ENCODE measurements at regions not wholly inside any gene's neighbourhood (a gene's known extent, or its start where the extent isn't known, plus 50 kb on each side); places are given as distances from the start of the nearest gene placed in this dataset.
"Not testable (repeated sequence)": the region's sequence is repeated elsewhere in the genome, so short reads cannot be mapped to it uniquely, and the experiment has no call there.

DNA sequence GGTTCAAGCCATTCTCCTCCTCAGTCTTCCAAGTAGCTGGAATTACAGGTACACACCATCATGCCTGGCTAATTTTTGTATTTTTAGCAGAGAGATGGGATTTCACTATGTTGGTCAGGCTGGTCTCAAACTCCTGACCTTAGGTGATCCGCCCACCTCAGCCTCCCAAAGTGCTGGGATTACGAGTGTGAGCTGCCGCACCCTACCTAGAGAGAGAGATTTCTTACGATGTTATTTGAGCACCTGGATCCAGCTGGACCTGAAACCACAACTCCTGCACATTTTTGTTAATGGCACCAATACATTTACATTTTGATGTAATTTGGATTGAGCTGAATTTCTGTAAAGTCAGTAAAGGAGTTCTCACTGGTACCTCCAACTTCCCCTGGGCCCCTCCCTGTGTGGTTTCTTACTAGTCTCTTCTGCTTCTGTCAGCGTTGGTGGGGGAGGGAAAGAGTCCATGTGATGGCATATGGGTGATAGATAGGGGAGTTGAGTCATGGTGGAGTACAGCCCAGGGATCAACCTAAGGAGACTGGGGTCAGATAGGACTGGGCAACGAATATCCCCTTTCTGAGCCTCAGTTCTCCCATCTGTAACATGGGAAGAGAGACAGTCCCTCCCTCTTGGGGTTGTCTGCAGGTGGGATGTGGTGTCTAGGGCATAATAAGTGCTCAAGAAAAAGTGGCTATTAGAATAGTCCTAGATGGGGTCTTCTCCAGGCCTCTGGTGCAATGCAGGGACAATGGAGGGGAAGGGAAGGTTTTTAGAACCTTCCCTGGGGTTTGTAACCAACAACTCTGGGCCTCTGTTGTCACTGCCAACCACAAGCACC, 83.3 kb upstream of the MED13L start:
- DNase-seq (ENCODE audit: low read depth in 3 of 3, low spot score in 1 of 3), result no peak

- DNase-seq (ENCODE audit: low read depth in 3 of 3, low spot score in 1 of 3), result no peak
These were observed 84.1 kb upstream of the MED13L start for GRCh38 chr12:116361414-116362223.

DNA sequence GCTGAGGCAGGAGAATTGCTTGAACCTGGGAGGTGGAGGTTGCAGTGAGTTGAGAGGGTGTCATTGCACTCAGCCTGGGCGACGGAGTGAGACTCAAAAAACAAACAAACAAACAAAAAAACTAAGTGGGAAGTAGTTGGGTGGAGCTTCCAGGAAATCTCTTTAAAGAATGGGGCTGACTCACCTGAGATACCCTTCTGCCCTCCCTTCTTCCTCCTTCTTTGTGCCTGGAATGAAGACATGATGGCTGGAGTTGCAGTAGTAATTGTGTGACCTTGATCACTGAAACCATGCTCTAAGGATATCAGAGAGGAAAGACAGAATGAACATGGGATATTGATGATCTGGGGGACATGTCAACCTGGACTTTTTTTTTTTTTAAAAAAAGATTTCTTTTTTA, 87.6 kb upstream of the MED13L start:
- no peak for DNase-seq (ENCODE audit: low read depth in 3 of 3, low spot score in 1 of 3)

DNA sequence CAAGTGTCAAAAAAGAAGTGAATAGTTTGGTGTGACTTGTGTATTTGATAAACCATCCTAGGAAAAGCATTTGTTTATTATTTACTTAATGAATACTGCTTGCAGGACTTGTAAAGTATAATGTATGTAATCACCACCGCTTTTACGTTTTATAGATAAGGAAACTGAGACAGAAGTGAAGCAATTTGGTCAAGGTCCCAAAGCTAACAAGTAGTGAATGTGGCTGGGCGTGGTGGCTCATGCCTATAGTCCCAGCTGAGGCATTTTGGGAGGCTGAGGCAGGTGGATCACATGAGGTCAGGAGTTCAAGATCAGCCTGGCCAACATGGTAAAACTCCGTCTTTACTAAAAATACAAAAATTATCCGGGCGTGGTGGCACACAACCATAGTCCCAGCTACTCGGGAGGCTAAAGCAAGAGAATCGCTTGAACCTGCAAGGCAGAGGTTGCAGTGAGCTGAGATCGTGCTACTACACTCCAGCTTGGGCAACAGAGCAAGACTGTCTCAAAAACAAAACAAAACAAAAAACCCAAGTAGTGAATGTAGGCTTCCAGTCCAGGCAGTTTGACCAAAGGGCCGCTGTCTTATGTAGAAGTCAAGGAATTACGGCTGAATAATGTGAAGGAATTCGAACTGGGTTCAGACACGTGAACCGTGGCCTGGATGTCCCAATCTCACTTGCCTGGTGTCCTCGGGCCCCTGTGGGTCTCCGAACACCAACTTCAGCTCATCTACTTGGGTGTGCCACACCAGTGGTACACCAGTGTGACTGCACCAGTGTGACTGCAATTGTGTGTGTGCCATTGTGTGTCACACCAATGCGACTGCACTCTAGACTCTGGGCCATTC, 88.3 kb upstream of the MED13L start:
- DNase-seq (ENCODE audit: low read depth in 3 of 3, low spot score in 1 of 3), result no peak

DNA sequence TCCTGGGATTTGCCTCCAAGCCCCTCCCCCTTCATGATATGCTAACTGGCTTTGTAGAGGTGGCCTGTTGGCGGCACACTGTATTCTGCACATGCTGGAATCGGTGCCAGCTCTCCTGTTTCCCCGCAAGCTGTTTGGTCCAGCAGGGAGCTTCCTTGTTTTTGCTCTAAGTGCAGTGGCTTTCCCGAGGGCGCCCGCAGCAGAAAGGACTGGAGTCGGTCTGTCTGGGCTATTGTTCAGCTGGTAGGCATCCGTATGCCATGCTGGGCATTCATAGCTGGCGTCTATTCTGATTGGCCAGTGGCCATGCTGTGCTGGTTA, 88.9 kb upstream of the MED13L start:
- DNase-seq (ENCODE audit: low read depth in 3 of 3, low spot score in 1 of 3), result no peak

GRCh38 chr12:116366824-116367223, 89.3 kb upstream of the MED13L start:
- no peak for DNase-seq (ENCODE audit: low read depth in 3 of 3, low spot score in 1 of 3)

DNA sequence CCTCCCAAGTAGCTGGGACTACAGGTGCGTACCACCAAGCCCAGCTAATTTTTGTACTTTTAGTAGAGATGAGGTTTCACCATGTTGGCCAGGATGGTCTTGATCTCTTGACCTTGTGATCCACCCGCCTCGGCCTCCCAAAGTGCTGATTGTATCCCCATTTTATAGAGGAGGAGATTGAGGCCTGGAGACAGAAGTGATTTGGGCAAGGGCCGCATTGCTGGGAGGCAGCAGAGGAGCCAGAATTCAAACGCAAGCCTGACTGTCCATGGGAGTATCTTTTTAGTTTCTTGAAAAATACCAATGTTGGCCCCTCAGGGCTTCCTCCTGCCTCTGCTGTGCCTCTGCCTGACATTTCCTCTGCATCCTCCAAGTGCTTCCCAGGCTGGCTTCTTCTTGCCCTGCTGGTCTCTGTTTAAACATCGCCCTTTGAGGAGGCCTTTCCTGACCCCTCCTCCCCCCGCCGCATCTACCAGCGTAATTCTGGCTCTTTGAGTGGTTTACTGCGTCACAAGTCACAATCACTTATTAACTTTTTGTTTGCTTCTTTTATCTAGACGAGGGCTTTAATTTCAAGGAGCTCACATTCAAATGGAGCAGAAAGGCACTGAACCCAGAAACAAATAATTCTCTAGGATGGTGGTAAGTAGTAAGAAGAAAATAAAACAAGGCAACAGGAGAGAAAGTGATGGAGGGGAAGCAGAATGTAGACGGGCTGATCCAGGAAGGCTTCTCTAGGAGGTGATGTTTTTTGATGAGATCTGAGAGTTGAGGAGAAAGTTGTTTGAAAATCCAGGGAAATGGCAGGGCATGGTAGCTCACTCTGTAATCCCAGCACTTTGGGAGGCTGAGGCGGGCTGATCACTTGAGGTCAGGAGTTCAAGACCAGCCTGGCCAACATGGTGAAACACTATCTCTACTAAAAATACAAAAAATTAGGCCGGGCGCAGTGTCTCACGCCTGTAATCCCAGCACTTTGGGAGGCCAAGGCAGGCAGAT, 91.0 kb upstream of the MED13L start:
- no peak for DNase-seq (ENCODE audit: low read depth in 3 of 3, low spot score in 1 of 3)

DNA sequence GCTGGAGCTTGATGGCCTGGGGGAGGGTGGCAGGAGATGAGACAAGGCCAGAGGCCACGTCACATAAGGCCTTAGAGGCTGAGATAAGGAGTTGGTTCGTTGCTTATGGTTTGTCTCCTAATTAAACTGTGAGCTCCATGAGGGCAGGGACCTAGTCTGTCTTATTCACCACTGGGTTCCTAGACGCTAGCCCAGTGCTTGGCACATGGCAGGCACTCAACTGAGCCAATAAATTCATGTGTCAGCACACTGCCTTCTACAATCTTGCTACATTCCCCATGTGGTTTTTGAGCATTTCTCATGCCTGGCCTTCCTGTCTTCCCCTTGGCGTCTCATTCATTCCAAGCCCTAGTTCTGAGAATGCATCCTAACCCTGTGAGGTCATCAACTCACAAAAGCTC, 92.5 kb upstream of the MED13L start:
- no peak for DNase-seq (ENCODE audit: low read depth in 3 of 3, low spot score in 1 of 3)

GRCh38 chr12:116370886-116371580, 93.5 kb upstream of the MED13L start:
- DNase-seq (ENCODE audit: low read depth in 3 of 3, low spot score in 1 of 3), result no peak

- DNase-seq (ENCODE audit: low read depth in 3 of 3, low spot score in 1 of 3), result no peak
These were observed 95.3 kb upstream of the MED13L start for GRCh38 chr12:116372815-116373214.

DNA sequence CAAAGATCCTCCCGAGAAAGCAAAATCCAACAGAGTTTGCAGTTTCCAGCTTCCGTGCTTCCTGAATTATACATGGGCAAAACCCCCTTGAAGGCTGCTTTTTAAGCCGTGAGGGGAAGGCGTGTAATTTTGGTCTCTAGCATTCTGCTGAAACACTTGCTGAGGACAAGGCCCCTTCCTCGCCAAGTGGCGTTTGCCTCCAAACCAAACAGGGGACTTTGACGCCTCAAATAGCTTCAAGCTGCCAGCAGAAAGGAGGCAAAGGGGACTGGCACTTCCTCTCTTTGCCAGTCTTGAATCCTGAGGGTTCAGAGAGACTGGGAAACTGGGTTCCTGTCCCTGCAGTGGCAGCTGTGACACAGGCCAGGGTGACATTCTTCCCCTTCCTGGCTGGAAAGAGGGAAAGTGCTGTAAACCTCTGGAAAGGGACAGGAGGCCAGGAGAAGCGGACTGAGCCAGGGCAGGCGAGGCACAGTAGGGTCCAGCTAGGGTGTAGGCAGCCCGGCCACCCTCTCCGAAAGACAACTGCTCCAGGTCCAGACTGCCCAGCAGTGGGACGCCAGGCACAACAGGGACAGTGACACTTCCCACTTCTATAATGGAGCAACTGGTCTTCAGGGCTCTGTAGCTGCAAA, 96.2 kb upstream of the MED13L start:
- DNase-seq (ENCODE audit: low read depth in 3 of 3, low spot score in 1 of 3), result no peak

DNA sequence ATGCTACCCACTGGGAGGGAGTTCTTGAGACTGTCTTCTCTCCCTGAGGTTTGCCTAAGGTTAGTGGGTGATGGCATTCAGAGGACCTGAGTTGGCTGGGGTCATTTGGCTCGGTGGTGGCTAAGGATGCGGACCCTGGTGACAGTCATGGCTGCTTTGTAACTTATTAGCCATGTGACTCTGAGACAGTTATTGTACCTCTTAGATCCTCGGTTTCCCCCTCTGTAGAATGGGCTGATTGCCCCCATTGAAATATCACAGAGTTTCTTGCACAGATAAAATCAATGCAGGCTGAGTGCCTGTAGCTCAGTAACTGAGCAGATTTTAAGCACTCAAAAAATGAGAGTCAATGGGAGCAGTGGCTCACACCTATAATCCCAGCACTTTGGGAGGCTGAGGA, 96.7 kb upstream of the MED13L start:
- no peak for DNase-seq (ENCODE audit: low read depth in 3 of 3, low spot score in 1 of 3)

GRCh38 chr12:116375278-116375842, 97.9 kb upstream of the MED13L start:
- DNase-seq (ENCODE audit: low read depth in 3 of 3, low spot score in 1 of 3), result no peak

GRCh38 chr12:116376354-116377193, 99.1 kb upstream of the MED13L start:
- no peak for DNase-seq (ENCODE audit: low read depth in 3 of 3, low spot score in 1 of 3)

DNA sequence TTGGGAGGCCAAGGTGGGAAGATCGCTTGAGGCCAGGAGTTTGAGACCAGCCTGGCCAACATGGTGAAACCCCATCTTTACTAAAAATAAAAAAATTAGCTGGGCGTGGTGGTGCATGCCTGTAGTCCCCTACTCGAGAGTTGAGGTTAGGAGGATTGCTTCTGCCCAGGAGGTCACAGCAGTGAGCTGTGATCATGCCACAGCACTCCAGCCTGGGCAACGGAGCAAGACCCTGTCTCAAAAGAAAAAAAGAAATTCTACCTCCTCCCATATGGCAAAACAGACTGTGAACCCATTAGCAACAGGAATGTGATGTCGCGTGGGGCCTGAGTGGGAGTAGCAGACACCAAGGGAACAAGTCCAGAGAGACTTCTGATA, 99.7 kb upstream of the MED13L start:
- DNase-seq (ENCODE audit: low read depth in 3 of 3, low spot score in 1 of 3), result not testable (repeated sequence)

- no peak for DNase-seq (ENCODE audit: low read depth in 3 of 3, low spot score in 1 of 3)
These were observed 100.5 kb upstream of the MED13L start for GRCh38 chr12:116378002-116378401.

- no peak for DNase-seq (ENCODE audit: low read depth in 3 of 3, low spot score in 1 of 3)
These were observed 102.6 kb upstream of the MED13L start for GRCh38 chr12:116380108-116380507.

DNA sequence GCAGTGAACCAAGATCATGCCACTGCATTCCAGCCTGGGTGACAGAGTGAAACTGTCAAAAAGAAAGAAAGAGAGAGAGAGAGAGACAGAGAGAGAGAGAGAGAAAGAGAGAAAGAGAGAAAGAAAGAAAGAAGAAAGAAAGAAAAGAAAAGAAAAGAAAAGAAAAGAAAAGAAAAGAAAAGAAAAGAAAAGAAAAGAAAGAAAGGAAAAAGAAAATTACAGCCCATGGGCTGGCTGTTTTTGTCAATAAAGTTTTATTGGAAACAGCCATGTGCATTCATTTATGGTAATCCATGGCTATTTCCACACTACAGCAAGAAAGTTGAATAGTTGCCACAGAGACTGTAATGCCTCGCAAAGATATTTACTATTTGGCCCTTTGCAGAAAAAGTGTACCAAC, 103.2 kb upstream of the MED13L start:
- DNase-seq (ENCODE audit: low read depth in 3 of 3, low spot score in 1 of 3), result not testable (repeated sequence)

Measured in stimulated activated CD4-positive, alpha-beta T cell treated with anti-CD3 and anti-CD28 coated beads, TNF-alpha, amount 100 ng/mL, for 1 hour (primary cell).